ENCODE measurements at regions not wholly inside any gene's neighbourhood (a gene's known extent, or its start where the extent isn't known, plus 50 kb on each side); places are given as distances from the start of the nearest gene placed in this dataset.

- in situ Hi-C loops (cut with HindIII; ENCODE audit: extremely low pct_ligation_motif_present, low pct_unique_long_range_greater_than_20kb): no loop called here
- WGBS (ENCODE audit: low lambda C conversion rate): 41% methylated on average over 7 of the region's 7 CpGs
- BruUV-seq (replicated peaks): no TSS peak
- H3K79me2 ChIP-seq (ENCODE audit: insufficient read depth, low read length): no peaks in the 10 kb centered on the region
- H3K9me3 ChIP-seq (ENCODE audit: low read length): no peaks in the 10 kb centered on the region
- no peak for ATAC-seq
- no peak overlapping the region for H3K9ac ChIP-seq (ENCODE audit: insufficient read depth, low read depth, low read length)
- peaks cover 4 to 16% of the 10 kb centered on the region in 2 experiments; a peak in 3 of 5 replicates for H3K27me3 ChIP-seq (ENCODE audit: control insufficient read depth in 1 of 2, insufficient read depth in 2 of 2, low read length in 2 of 2)
- no peak overlapping the region for H3K4me3 ChIP-seq (replicated peaks in 1 of 3; ENCODE audit: insufficient read depth in 1 of 3, low read depth in 2 of 3, low read length in 3 of 3)
- no peak overlapping the region for H2AFZ ChIP-seq (ENCODE audit: low read length)
- no peak overlapping the region for H3K27ac ChIP-seq (ENCODE audit: extremely low read length, insufficient read depth, low read length)
- ChIA-PET CTCF (ENCODE audit: low intra/inter-chr PET ratio, low total read pairs) (no interaction called here), POLR2A (no interaction called here)
- no peaks in the 10 kb centered on the region for H4K20me1 ChIP-seq (ENCODE audit: insufficient read depth, low read length)
- no peak overlapping the region for H3K4me2 ChIP-seq (ENCODE audit: low read depth, low read length)
- intact Hi-C loops (cut with micrococcal nuclease; ENCODE audit: unreplicated experiment): no loop called here
- FAIRE-seq: no peak
- DNase-seq (ENCODE audit: low spot score): no peak
- no peak for TF ChIP-seq ZSCAN22 (CRISPR knock-in tag; IDR thresholded peaks at IDR 0.05)
- TF ChIP-seq SRSF4 (IDR thresholded peaks at IDR 0.05; ENCODE audit: low read depth, low read length, poor library complexity, severe bottlenecking): no peak
- no peak for TF ChIP-seq MIXL1 (CRISPR knock-in tag; IDR thresholded peaks at IDR 0.05)
- TF ChIP-seq STAT6 (CRISPR knock-in tag; IDR thresholded peaks at IDR 0.05; ENCODE audit: borderline replicate concordance): no peak
- TF ChIP-seq ZNF772 (CRISPR knock-in tag; IDR thresholded peaks at IDR 0.05): no peak
- TF ChIP-seq GTF2F1 (IDR thresholded peaks at IDR 0.05; ENCODE audit: low read length): no peak
- no peak for TF ChIP-seq FOXA1 (IDR thresholded peaks at IDR 0.05)
- no peak for TF ChIP-seq FOXA1 (CRISPR knock-in tag; IDR thresholded peaks at IDR 0.05)
- TF ChIP-seq BRCA1 (CRISPR knock-in tag; IDR thresholded peaks at IDR 0.05): no peak
- TF ChIP-seq ZMYM2 (CRISPR knock-in tag; IDR thresholded peaks at IDR 0.05): no peak
- TF ChIP-seq MEF2D (CRISPR knock-in tag; IDR thresholded peaks at IDR 0.05): no peak
- no peak for TF ChIP-seq HMG20B (CRISPR knock-in tag; conservative IDR thresholded peaks at IDR 0.05)
- TF ChIP-seq EHMT2 (IDR thresholded peaks at IDR 0.05; ENCODE audit: borderline replicate concordance, low read depth, low read length): no peak
- no peaks in the 10 kb centered on the region for H3K4me1 ChIP-seq (ENCODE audit: insufficient read depth, low read length)
- no peaks in the 10 kb centered on the region for H3K36me3 ChIP-seq (replicated peaks in 1 of 2; ENCODE audit: control insufficient read depth in 1 of 2, insufficient read depth in 2 of 2, low read length in 2 of 2)
These were observed 136.4 kb upstream of the KCNE2 start for GRCh38 chr21:34227386-34227852.

All from HepG2 (cell line).